ENCODE measurements at regions not wholly inside any gene's neighbourhood (a gene's known extent, or its start where the extent isn't known, plus 50 kb on each side); places are given as distances from the start of the nearest gene placed in this dataset.

DNA sequence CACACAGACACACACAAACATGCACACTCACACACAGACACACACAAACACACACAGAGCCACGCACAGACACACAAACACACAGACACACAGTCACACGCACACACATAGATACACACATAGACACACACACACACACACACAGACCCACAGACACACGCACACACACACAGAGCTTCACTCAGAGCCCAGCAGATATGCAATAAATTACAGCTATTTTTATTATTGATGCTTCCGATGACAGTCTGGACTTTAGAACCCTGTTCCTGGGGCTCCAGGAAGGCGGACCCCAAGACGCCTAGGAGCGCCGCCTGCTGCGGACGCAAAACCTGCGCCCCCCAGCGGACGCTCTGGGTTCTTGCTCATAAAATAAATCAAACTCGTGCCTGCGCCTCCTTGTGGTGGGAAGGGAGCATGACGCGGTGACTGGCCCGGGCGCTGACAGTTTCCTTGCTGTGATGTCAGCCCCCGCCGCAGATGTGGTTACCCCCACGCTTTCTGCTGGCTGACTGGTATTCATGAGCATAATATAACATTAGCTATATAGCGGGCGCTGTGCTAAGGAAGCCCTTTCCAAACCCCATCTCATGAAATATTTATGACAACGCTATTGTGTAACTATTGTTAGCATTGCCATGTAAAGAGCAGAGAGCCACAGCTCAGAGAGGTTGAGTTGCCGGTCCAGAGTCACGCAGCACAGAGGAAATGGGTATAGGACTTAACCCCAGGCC lies 64.4 kb upstream of the TM9SF2 start:
- DNase-seq, result peak; percentile 29

DNA sequence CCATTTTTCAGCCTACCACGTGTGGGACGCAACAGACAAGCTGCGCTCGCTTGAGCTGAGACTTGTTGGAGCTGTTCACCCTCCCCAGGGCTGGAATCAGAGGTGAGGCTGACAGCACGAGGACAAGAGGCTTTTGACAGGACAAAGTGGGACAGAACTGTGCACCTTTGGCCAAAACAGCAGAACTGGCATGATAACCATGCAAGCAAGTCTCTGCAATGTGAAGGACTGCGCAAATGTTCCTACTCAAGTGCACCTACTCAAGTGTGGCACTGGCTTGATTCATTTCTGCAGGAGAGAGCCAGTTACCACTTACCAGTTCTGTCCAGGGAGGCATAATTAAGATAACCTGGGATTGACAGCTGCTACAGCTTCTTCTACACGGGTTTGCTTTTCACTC lies 62.2 kb upstream of the TM9SF2 start:
- DNase-seq, result no peak

DNA sequence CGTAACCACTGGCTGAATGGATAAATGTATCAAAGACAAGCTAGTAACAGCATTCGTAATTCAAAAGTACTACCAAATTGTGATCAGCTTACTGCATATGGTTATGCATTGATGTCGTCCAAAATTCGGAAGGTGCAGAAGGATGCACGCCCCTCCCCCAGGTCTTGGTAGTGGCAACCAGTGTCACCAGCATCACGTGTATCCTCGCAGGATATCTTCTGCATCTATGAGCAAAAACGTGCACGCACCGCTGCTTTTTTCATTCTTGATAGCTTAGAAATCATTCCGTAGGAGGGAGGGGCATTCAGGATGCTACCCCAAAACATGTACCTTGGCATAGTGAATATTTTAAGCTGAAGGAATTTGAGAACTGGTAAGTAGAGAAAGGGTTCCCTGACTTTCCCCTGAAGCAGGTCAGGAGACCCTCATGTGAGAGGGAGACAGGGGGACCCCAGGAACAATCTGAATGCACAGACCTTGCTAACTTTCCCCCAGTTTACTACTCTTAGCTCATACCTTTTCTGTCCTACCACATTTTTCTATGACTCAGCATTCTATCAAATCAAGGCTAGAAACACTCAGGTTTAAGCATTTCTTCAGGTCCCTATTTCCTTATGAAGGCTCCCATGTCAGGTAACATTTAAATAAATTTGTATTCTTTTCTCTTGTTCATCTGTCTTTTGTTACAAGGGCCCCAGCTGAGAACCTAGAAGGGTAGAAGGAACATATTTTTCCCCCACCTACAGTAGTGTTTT lies 61.2 kb upstream of the TM9SF2 start:
- no peak for DNase-seq

DNA sequence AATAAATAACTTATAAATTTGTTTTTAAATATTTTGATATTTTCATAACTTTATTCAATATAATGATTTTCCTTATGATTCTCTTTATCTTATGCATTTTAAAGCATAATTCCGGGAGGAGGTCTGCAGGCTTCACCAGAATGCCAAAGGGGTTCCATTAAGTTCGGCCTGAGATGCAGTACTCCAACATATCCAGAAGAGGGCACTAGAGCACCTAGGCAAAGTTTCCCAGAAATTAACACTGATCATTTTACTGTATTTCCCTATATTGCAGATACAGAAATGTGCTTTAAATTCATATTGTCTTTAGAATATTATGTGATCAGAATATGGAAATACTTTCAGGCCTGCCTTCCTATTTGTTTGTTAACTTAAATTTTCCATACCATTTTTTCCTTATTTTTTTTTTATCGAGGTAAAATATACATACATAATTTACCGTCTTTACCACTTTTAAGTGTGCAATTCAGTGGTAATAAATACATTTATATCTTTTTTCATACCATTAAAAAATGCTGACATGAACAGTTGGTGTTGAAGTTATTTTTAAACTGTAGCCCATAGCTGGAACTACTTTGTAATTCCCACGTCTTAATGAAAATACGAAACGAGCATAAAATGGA lies 58.9 kb upstream of the TM9SF2 start:
- peak; percentile 56 for DNase-seq

DNA sequence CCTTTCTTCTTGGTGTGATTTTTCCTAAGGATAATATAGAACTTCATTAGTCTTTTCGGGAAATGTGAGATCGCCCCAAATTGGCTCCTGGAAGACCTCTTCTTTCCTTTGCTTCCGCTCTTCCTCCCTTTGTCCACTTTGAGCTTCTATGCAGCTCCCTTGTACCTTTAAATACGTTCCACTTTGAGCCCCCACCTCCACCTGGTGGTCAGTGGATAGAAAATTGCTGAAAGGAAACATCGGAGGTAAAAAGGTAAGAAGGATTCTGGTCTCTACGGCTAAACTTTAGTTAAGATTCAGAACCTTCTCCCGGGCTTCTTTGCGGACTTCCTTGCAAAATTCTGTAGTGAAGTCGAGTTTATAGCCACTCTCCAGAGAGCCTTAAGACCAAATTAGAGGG lies 55.0 kb upstream of the TM9SF2 start:
- no peak for DNase-seq

DNA sequence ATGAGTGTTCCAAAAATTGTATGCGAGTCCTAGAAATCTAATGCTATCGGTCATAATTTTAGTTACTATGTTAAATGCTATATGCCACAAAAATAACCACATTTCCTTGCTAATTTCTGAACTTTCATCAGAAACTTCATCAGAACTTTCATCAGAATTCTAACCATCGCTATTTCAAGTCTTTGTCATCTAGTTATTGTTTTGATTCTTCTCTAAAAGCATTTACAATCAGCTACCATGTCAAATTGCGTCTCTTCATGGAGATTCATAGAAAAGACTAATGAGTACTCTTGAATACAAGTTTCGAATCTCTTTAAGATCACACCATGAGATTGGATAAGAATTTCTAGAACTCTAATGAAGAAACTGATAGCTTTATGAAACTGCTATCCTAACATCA lies 52.7 kb upstream of the TM9SF2 start:
- DNase-seq, result no peak

DNA sequence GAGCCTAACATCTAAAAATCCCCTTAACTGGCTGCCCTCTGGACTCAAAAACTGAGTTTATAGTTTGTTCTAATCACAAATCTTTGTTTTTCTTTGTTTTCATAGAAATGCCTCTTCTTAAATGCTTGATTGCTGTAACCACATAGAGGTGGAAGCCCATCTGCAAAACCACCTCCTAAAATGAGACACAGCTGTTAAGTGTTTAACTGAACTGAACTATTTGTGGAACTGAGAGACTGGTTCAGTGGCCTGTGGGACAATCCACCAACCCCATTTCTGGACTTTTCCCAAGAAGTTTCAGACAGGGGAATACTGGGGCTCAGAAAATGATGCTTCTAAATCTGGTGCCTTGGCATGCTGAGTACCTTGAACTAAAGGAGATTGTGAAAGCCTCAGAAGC lies 50.9 kb upstream of the TM9SF2 start:
- DNase-seq, result no peak
